ENCODE measurements at regions not wholly inside any gene's neighbourhood (a gene's known extent, or its start where the extent isn't known, plus 50 kb on each side); places are given as distances from the start of the nearest gene placed in this dataset.

DNA sequence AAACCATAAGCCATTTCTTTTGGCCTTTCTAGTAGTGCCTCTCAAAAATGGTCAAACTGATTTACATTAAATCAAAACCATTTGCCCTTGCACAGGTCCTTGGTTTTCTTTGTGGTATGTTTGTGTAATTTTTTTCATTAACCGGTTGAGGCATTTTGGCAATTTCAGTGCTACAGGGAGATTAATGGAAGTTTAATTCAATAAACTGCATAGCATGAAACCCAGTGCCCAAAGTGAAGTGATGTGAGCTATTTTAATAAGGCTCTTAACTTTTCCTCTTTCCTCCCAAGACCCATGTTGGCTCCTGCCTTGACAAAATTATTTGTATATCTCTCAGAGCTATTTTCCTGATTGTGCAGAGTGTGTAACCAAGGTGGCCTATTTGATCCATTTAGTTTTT, 326.2 kb upstream of the SEMA6A start:
- Histone ChIP-seq H2BK120ac (ENCODE audit: low read depth, low read length) (no peak overlapping the region), H3K79me1 (ENCODE audit: low read length) (no peaks in the 10 kb centered on the region), H3K36me3 (ENCODE audit: control insufficient read depth, insufficient read depth, low read length) (no peaks in the 10 kb centered on the region), H3K4me3 (ENCODE audit: low read length) (no peak overlapping the region), H3K27me3 (ENCODE audit: insufficient read depth, low read length, poor library complexity) (no peaks in the 10 kb centered on the region), H3K56ac (ENCODE audit: low read length) (no peak overlapping the region), H3K4ac (ENCODE audit: low read depth, low read length) (no peak overlapping the region), H3K9ac (ENCODE audit: low read length) (no peak overlapping the region), H3K79me2 (ENCODE audit: control insufficient read depth, insufficient read depth, low read length) (no peaks in the 10 kb centered on the region), H3K27ac (ENCODE audit: low read depth, low read length) (no peak overlapping the region), H2BK5ac (ENCODE audit: low read length) (no peak overlapping the region), H4K5ac (ENCODE audit: low read length) (no peak overlapping the region), H4K8ac (ENCODE audit: low read depth, low read length) (no peak overlapping the region), H3K4me2 (ENCODE audit: low read length) (no peak overlapping the region), H3K4me1 (ENCODE audit: control insufficient read depth, low read depth, low read length) (no peaks in the 10 kb centered on the region), H3K23ac (ENCODE audit: low read length) (no peak overlapping the region), H2AK5ac (ENCODE audit: low read length) (no peak overlapping the region), H3K18ac (ENCODE audit: low read length) (no peak overlapping the region), H2BK15ac (replicated peaks; ENCODE audit: low read depth) (no peak overlapping the region)
- no peak for DNase-seq
- WGBS (ENCODE audit: extremely low coverage, insufficient coverage, low lambda C conversion rate), result no CpG with 5 or more reads among the region's 1 CpG

DNA sequence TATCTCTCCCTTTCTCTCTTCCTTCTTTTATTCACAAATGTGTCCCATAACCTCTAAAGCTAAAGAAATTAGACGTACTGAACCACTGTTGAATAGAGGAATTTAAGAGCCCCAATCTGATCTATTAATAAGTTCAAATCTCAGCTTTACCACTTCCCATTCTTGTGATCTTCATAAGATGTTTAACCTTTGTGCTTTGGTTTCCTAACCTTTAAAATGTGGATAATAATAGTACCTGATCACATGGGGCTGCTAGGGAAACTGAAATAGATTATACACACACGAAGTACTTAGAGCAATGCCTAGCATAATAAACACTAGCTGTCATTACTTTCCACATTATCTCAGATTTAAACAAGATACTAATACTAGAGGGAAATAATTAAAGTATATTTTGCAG, 324.3 kb upstream of the SEMA6A start:
- WGBS (ENCODE audit: extremely low coverage, insufficient coverage, low lambda C conversion rate), result no CpG with 5 or more reads among the region's 2 CpGs

DNA sequence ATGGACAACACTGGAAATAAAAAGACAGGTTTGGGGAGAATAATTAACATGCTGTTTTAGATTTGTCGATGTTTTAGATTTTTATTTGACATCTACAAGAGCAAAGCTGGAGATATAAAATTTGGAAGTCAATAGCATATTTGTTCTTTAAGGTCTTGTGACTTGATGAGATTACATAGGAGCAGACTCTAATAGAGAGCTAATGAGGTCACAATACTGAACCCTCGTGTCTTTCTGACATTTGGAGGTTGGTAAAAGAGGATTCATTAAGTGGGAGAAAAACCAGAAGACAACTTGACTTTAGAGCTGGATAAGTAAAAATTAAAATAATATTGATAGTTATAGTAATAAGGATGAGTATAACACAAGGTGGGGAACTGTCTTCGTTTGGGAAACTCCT, 322.7 kb upstream of the SEMA6A start:
- H2BK120ac ChIP-seq (ENCODE audit: low read depth, low read length), result no peak overlapping the region
- DNase-seq, result no peak
- H2BK5ac ChIP-seq (ENCODE audit: low read length), result no peak overlapping the region
- no peak overlapping the region for H2BK15ac ChIP-seq (replicated peaks; ENCODE audit: low read depth)
- no peaks in the 10 kb centered on the region for H3K27me3 ChIP-seq (ENCODE audit: insufficient read depth, low read length, poor library complexity)
- H2AK5ac ChIP-seq (ENCODE audit: low read length), result no peak overlapping the region
- H3K79me1 ChIP-seq (ENCODE audit: low read length), result no peaks in the 10 kb centered on the region
- no peak overlapping the region for H3K4ac ChIP-seq (ENCODE audit: low read depth, low read length)
- no peaks in the 10 kb centered on the region for H3K4me1 ChIP-seq (ENCODE audit: control insufficient read depth, low read depth, low read length)
- no peak overlapping the region for H3K4me3 ChIP-seq (ENCODE audit: low read length)
- H3K79me2 ChIP-seq (ENCODE audit: control insufficient read depth, insufficient read depth, low read length), result no peaks in the 10 kb centered on the region
- H4K5ac ChIP-seq (ENCODE audit: low read length), result no peak overlapping the region
- no peak overlapping the region for H3K27ac ChIP-seq (ENCODE audit: low read depth, low read length)
- 100% methylated on average over 2 of the region's 3 CpGs for WGBS (ENCODE audit: extremely low coverage, insufficient coverage, low lambda C conversion rate)
- no peak overlapping the region for H3K4me2 ChIP-seq (ENCODE audit: low read length)
- H3K56ac ChIP-seq (ENCODE audit: low read length), result no peak overlapping the region
- H3K18ac ChIP-seq (ENCODE audit: low read length), result no peak overlapping the region
- H3K23ac ChIP-seq (ENCODE audit: low read length), result no peak overlapping the region
- H4K8ac ChIP-seq (ENCODE audit: low read depth, low read length), result no peak overlapping the region
- H3K36me3 ChIP-seq (ENCODE audit: control insufficient read depth, insufficient read depth, low read length), result no peaks in the 10 kb centered on the region
- no peak overlapping the region for H3K9ac ChIP-seq (ENCODE audit: low read length)

More for the DNA sequence above, 324.3 kb upstream of the SEMA6A start:
- Histone ChIP-seq H2BK120ac (ENCODE audit: low read depth, low read length) (no peak overlapping the region), H3K79me1 (ENCODE audit: low read length) (no peaks in the 10 kb centered on the region), H3K23ac (ENCODE audit: low read length) (no peak overlapping the region), H3K27ac (ENCODE audit: low read depth, low read length) (no peak overlapping the region), H4K8ac (ENCODE audit: low read depth, low read length) (no peak overlapping the region), H3K36me3 (ENCODE audit: control insufficient read depth, insufficient read depth, low read length) (no peaks in the 10 kb centered on the region), H3K56ac (ENCODE audit: low read length) (no peak overlapping the region), H3K18ac (ENCODE audit: low read length) (no peak overlapping the region), H2AK5ac (ENCODE audit: low read length) (no peak overlapping the region), H3K4me2 (ENCODE audit: low read length) (no peak overlapping the region), H3K27me3 (ENCODE audit: insufficient read depth, low read length, poor library complexity) (no peaks in the 10 kb centered on the region), H3K4me1 (ENCODE audit: control insufficient read depth, low read depth, low read length) (no peaks in the 10 kb centered on the region), H3K4ac (ENCODE audit: low read depth, low read length) (no peak overlapping the region), H2BK15ac (replicated peaks; ENCODE audit: low read depth) (no peak overlapping the region), H3K4me3 (ENCODE audit: low read length) (no peak overlapping the region), H3K79me2 (ENCODE audit: control insufficient read depth, insufficient read depth, low read length) (no peaks in the 10 kb centered on the region), H3K9ac (ENCODE audit: low read length) (no peak overlapping the region), H2BK5ac (ENCODE audit: low read length) (no peak overlapping the region), H4K5ac (ENCODE audit: low read length) (no peak overlapping the region)
- DNase-seq, result no peak

DNA sequence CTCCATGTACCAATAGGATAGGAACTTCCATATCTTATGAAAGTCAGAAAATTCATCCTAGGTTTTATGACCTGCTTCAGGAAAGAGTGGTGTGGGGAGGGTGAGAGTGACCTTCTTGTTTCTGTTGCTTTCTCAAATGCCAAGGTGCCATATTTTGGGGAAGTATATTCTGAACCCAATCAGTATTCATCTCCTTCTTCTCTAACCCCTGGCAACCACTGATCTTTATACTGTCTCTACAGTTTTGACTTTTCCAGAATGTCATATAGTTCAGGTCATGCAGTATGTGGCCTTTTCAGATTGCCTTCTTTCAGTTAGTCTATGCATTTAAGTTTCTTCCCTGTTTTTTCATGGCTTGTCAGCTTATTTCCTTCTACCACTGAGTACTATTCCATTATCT, 321.4 kb upstream of the SEMA6A start:
- Histone ChIP-seq H3K27ac (ENCODE audit: low read depth, low read length) (no peak overlapping the region), H3K18ac (ENCODE audit: low read length) (no peak overlapping the region), H3K79me1 (ENCODE audit: low read length) (no peaks in the 10 kb centered on the region), H3K27me3 (ENCODE audit: insufficient read depth, low read length, poor library complexity) (no peaks in the 10 kb centered on the region), H4K8ac (ENCODE audit: low read depth, low read length) (no peak overlapping the region), H3K79me2 (ENCODE audit: control insufficient read depth, insufficient read depth, low read length) (no peaks in the 10 kb centered on the region), H3K4ac (ENCODE audit: low read depth, low read length) (no peak overlapping the region), H3K9ac (ENCODE audit: low read length) (no peak overlapping the region), H3K56ac (ENCODE audit: low read length) (no peak overlapping the region), H3K4me2 (ENCODE audit: low read length) (no peak overlapping the region), H3K4me3 (ENCODE audit: low read length) (no peak overlapping the region), H2BK120ac (ENCODE audit: low read depth, low read length) (no peak overlapping the region), H2BK5ac (ENCODE audit: low read length) (no peak overlapping the region), H2BK15ac (replicated peaks; ENCODE audit: low read depth) (no peak overlapping the region), H2AK5ac (ENCODE audit: low read length) (no peak overlapping the region), H3K23ac (ENCODE audit: low read length) (no peak overlapping the region), H3K4me1 (ENCODE audit: control insufficient read depth, low read depth, low read length) (no peaks in the 10 kb centered on the region), H3K36me3 (ENCODE audit: control insufficient read depth, insufficient read depth, low read length) (no peaks in the 10 kb centered on the region), H4K5ac (ENCODE audit: low read length) (no peak overlapping the region)
- DNase-seq, result no peak

DNA sequence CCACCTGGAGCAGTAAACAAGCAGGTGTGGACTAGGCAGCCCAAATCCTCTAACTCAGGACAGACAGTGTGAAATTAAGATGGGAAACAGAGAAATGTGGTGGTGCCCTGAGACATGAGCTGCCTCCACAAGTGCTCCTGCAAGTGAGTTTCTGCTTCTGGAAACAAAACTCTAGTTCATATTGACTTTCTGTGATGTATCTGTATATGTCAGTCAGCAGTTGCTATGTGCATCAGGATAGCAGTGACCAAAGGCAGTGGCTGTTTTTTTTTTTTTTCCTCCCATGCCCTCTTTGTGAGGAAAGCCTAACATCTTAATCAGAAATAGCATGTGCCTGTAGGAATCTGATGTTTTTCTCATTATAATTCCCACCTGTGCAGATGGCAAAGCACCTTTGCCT, 318.4 kb upstream of the SEMA6A start:
- no peak for DNase-seq
- H3K18ac ChIP-seq (ENCODE audit: low read length), result peak overlapping the region; percentile 10
- no peak overlapping the region for H3K4ac ChIP-seq (ENCODE audit: low read depth, low read length)
- H3K27me3 ChIP-seq (ENCODE audit: insufficient read depth, low read length, poor library complexity), result no peaks in the 10 kb centered on the region
- H2AK5ac ChIP-seq (ENCODE audit: low read length), result no peak overlapping the region
- H3K23ac ChIP-seq (ENCODE audit: low read length), result no peak overlapping the region
- no peak overlapping the region for H4K8ac ChIP-seq (ENCODE audit: low read depth, low read length)
- no peaks in the 10 kb centered on the region for H3K79me2 ChIP-seq (ENCODE audit: control insufficient read depth, insufficient read depth, low read length)
- no peak overlapping the region for H2BK5ac ChIP-seq (ENCODE audit: low read length)
- H2BK15ac ChIP-seq (replicated peaks; ENCODE audit: low read depth), result peak overlapping the region; percentile 74
- no peak overlapping the region for H3K56ac ChIP-seq (ENCODE audit: low read length)
- H2BK120ac ChIP-seq (ENCODE audit: low read depth, low read length), result no peak overlapping the region
- H4K5ac ChIP-seq (ENCODE audit: low read length), result no peak overlapping the region
- no peak overlapping the region for H3K27ac ChIP-seq (ENCODE audit: low read depth, low read length)
- no peak overlapping the region for H3K9ac ChIP-seq (ENCODE audit: low read length)
- H3K79me1 ChIP-seq (ENCODE audit: low read length), result no peaks in the 10 kb centered on the region
- H3K4me1 ChIP-seq (ENCODE audit: control insufficient read depth, low read depth, low read length), result no peaks in the 10 kb centered on the region
- no peaks in the 10 kb centered on the region for H3K36me3 ChIP-seq (ENCODE audit: control insufficient read depth, insufficient read depth, low read length)
- H3K4me3 ChIP-seq (ENCODE audit: low read length), result no peak overlapping the region
- H3K4me2 ChIP-seq (ENCODE audit: low read length), result no peak overlapping the region

DNA sequence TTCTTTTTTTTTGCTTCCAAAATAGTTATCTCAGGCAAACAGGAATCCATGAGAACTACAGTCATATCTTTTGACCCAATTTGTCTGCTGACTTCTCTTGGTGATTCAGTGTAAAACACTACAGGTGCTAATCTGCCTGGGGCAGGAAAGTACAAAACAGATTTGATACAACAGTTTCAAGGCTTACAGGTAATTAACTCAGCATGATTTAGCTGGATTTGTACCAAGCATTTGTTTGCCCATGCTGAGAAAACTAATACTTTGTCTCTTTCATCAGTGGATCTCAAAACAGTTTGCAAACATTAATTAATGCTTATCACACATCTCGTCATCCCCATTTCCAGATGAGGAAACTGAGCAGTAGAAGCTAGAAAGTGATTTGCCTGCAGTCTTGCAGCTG, 312.5 kb upstream of the SEMA6A start:
- no peak overlapping the region for H2AK5ac ChIP-seq (ENCODE audit: low read length)
- no peak overlapping the region for H3K27ac ChIP-seq (ENCODE audit: low read depth, low read length)
- H3K23ac ChIP-seq (ENCODE audit: low read length), result no peak overlapping the region
- H4K8ac ChIP-seq (ENCODE audit: low read depth, low read length), result no peak overlapping the region
- no peaks in the 10 kb centered on the region for H3K79me2 ChIP-seq (ENCODE audit: control insufficient read depth, insufficient read depth, low read length)
- no peaks in the 10 kb centered on the region for H3K4me1 ChIP-seq (ENCODE audit: control insufficient read depth, low read depth, low read length)
- H3K79me1 ChIP-seq (ENCODE audit: low read length), result no peaks in the 10 kb centered on the region
- no peak overlapping the region for H3K4me3 ChIP-seq (ENCODE audit: low read length)
- no peak overlapping the region for H3K9ac ChIP-seq (ENCODE audit: low read length)
- H4K5ac ChIP-seq (ENCODE audit: low read length), result no peak overlapping the region
- H3K4ac ChIP-seq (ENCODE audit: low read depth, low read length), result no peak overlapping the region
- no peak for DNase-seq
- H2BK5ac ChIP-seq (ENCODE audit: low read length), result no peak overlapping the region
- no peaks in the 10 kb centered on the region for H3K27me3 ChIP-seq (ENCODE audit: insufficient read depth, low read length, poor library complexity)
- no peak overlapping the region for H3K4me2 ChIP-seq (ENCODE audit: low read length)
- no peak overlapping the region for H2BK120ac ChIP-seq (ENCODE audit: low read depth, low read length)
- H2BK15ac ChIP-seq (replicated peaks; ENCODE audit: low read depth), result no peak overlapping the region
- H3K36me3 ChIP-seq (ENCODE audit: control insufficient read depth, insufficient read depth, low read length), result no peaks in the 10 kb centered on the region
- no CpG with 5 or more reads among the region's 1 CpG for WGBS (ENCODE audit: extremely low coverage, insufficient coverage, low lambda C conversion rate)
- H3K18ac ChIP-seq (ENCODE audit: low read length), result no peak overlapping the region
- H3K56ac ChIP-seq (ENCODE audit: low read length), result no peak overlapping the region
